DND-41 (cell line): ENCODE measurements at regions not wholly inside any gene's neighbourhood (a gene's known extent, or its start where the extent isn't known, plus 50 kb on each side); places are given as distances from the start of the nearest gene placed in this dataset.

Source experiments
- EZH2 ChIP-seq: IDR thresholded peaks from 3 replicates; pipeline ENCODE4 v1.6.1; 2012; ENCODE audit warnings: borderline replicate concordance, low read depth, mild to moderate bottlenecking, moderate library complexity, low read length, inconsistent platforms; ENCODE audit not compliant: severe bottlenecking
- TF ChIP-seq, protein P1 (sequence below): IDR thresholded peaks from 2 replicates; pipeline ENCODE4 v1.5.1; 2012; ENCODE audit warnings: borderline replicate concordance, low read length, moderate library complexity, mild to moderate bottlenecking; ENCODE audit not compliant: poor library complexity, severe bottlenecking; ENCODE audit errors: extremely low read depth

DNA sequence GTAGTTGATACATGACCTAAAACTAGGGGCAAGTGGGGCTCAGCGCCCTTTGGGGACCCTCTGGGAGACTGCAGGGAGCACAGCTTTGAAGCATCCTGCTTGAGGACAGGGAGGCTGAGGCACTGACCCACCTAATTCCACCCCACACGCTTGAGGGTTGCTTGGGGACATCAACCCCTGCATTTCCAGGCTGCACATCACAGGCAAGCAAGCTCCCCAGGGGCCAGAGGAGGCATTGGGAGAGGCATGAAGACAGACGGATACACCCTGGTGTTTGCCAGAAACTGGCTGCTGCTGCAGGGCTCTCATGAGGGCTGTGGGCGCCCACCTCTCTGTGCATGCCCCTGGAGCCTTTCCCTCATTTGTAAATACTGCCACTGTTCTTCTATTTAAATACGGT lies 99.3 kb downstream of the ABHD5 start:
- TF ChIP-seq, protein P1, sequence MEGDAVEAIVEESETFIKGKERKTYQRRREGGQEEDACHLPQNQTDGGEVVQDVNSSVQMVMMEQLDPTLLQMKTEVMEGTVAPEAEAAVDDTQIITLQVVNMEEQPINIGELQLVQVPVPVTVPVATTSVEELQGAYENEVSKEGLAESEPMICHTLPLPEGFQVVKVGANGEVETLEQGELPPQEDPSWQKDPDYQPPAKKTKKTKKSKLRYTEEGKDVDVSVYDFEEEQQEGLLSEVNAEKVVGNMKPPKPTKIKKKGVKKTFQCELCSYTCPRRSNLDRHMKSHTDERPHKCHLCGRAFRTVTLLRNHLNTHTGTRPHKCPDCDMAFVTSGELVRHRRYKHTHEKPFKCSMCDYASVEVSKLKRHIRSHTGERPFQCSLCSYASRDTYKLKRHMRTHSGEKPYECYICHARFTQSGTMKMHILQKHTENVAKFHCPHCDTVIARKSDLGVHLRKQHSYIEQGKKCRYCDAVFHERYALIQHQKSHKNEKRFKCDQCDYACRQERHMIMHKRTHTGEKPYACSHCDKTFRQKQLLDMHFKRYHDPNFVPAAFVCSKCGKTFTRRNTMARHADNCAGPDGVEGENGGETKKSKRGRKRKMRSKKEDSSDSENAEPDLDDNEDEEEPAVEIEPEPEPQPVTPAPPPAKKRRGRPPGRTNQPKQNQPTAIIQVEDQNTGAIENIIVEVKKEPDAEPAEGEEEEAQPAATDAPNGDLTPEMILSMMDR, result no peak
- TF ChIP-seq EZH2, result no peak
